Gastroesophageal sphincter (tissue), 4 donors: ENCODE measurements at regions not wholly inside any gene's neighbourhood (a gene's known extent, or its start where the extent isn't known, plus 50 kb on each side); places are given as distances from the start of the nearest gene placed in this dataset.

Source experiments
- ATAC-seq: fragments of 150-250 bp; one replicate; pipeline ENCODE4 v1.9.1; 2016; ENCODE audit warnings: mild to moderate bottlenecking, moderate library complexity
- H3K27ac ChIP-seq, 4 donors: fragments of 200-600 bp; sonication (generic) in 3 of 4; 1 replicate in 3 of 4; 2 replicates in 1 of 4; pipeline ENCODE4 v1.5.1; 2016 to 2019
- H3K27me3 ChIP-seq: fragments of 200-600 bp; sonication (generic); one replicate; pipeline ENCODE4 v1.5.1; 2019
- H3K36me3 ChIP-seq, 2 donors: fragments of 200-600 bp; sonication (generic); one replicate each; pipeline ENCODE4 v1.5.1; 2019; ENCODE audit warnings: control low read depth in 1 of 2
- H3K4me1 ChIP-seq, 3 donors: fragments of 200-600 bp; sonication (generic); 1 replicate in 2 of 3; 2 replicates in 1 of 3; pipeline ENCODE4 v1.5.1; 2016 to 2019; ENCODE audit warnings: control low read depth in 2 of 3
- H3K4me3 ChIP-seq, 2 donors: fragments of 200-600 bp; sonication (generic); one replicate each; pipeline ENCODE4 v1.5.1; 2019; ENCODE audit warnings: mild to moderate bottlenecking in 1 of 2, moderate library complexity in 1 of 2
- H3K9me3 ChIP-seq, 3 donors: fragments of 200-600 bp; sonication (generic); one replicate each; pipeline ENCODE4 v1.5.1; 2017 to 2019; ENCODE audit warnings: control low read depth in 2 of 3
- CTCF ChIP-seq, 4 experiments: fragments of 200-600 bp in 2 of 4; fragments of 450-650 bp in 2 of 4; sonication (generic) in 1 of 4; IDR thresholded peaks; one replicate each; pipeline ENCODE4 v1.5.1; 2017 to 2019; ENCODE audit warnings: antibody characterized with exemption in 4 of 4, mild to moderate bottlenecking in 2 of 4, moderate library complexity in 2 of 4
- EP300 ChIP-seq: sonication (generic); formaldehyde crosslinking; IDR thresholded peaks from one replicate; pipeline ENCODE4 v1.6.1; 2017; ENCODE audit warnings: antibody characterized with exemption, mild to moderate bottlenecking
- POLR2A ChIP-seq, 2 donors: fragments of 450-650 bp; IDR thresholded peaks; one replicate each; pipeline ENCODE4 v1.6.1; 2017; ENCODE audit warnings: antibody characterized with exemption in 2 of 2, mild to moderate bottlenecking in 2 of 2, moderate library complexity in 1 of 2
- POLR2AphosphoS5 ChIP-seq: sonication (generic); formaldehyde crosslinking; IDR thresholded peaks from one replicate; pipeline ENCODE4 v1.6.1; 2017; ENCODE audit warnings: antibody characterized with exemption
- WGBS, 2 donors: methylation state at CpG; one replicate each; pipeline ENCODE4 v1.1.5; 2018; ENCODE audit warnings: low coverage in 1 of 2; 5-methylcytosine and 5-hydroxymethylcytosine counted together

GRCh38 chr12:20967756-20968155, 157.3 kb downstream of the SLCO1B3 start:
- TF ChIP-seq POLR2A (IDR thresholded peaks at IDR 0.05): no peak
- TF ChIP-seq POLR2AphosphoS5: no peak
- no peak for TF ChIP-seq CTCF (IDR thresholded peaks at IDR 0.05)
- no peak for TF ChIP-seq EP300
- H3K36me3 ChIP-seq: no peaks in the 10 kb centered on the region
- H3K27ac ChIP-seq: no peak overlapping the region
- no peak for ATAC-seq
- peaks cover 0 to 11% (median 0%) of the 10 kb centered on the region in 3 donors for H3K4me1 ChIP-seq
- H3K27me3 ChIP-seq: no peaks in the 10 kb centered on the region
- whole genome bisulfite sequencing, 2 donors: 55 to 81% methylated on average over 1 of the region's 1 CpG
- no peak overlapping the region for H3K4me3 ChIP-seq
- H3K9me3 ChIP-seq: no peaks in the 10 kb centered on the region

DNA sequence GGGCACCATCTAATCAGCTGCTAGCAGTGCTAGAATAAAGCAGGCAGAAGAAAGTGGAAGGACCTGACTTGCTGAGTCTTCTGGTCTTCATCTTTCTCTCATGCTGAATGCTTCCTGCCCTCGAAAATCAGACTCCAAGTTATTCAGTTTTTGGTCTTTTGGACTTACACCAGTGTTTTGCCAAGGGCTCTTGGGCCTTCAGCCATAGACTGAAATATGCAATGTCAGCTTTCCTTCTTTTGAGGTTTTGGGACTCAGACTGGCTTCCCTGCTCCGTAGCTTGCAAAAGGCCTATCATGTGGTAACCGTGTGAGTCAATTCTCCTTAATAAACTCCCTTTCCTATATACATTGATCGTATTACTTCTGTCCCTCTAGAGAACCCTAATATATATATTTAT, 159.3 kb downstream of the SLCO1B3 start:
- TF ChIP-seq CTCF (IDR thresholded peaks at IDR 0.05) (no peak), EP300 (no peak), POLR2AphosphoS5 (no peak), POLR2A (IDR thresholded peaks at IDR 0.05) (no peak)
- 59 to 77% methylated on average over 3 to 4 of the region's 4 CpGs for WGBS, 2 donors
- H3K27me3 ChIP-seq: no peaks in the 10 kb centered on the region

DNA sequence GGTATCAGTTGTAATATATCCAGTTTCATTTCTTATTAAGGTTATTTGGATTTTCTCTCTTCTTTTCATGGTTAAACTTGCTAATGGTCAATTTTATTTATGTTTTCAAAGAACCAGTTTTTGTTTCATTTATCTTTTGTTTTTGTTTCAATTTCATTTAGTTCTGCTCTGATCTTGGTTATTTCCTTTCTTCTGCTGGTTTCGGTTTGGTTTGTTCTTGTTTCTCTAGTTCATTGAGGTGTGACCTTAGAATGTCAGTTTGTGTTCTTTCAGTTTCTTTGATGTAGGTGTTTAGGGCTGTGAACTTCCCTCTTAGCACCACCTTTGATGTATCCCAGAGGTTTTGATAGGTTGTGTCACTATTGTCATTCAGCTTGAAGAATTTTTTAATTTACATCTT, 145.6 kb upstream of the SLCO1B1 start:
- 33 to 75% methylated on average over 1 of the region's 1 CpG for WGBS, 2 donors
- ATAC-seq: no peak
- Histone ChIP-seq H3K4me3 (no peak overlapping the region), H3K27ac (no peak overlapping the region), H3K27me3 (no peaks in the 10 kb centered on the region), H3K4me1 (no peaks in the 10 kb centered on the region), H3K36me3 (no peaks in the 10 kb centered on the region), H3K9me3 (peaks cover 0 to 19% (median 0%) of the 10 kb centered on the region in 3 donors)
- TF ChIP-seq POLR2AphosphoS5 (no peak), EP300 (no peak), CTCF (IDR thresholded peaks at IDR 0.05) (no peak), POLR2A (IDR thresholded peaks at IDR 0.05) (no peak)

More for the DNA sequence above, 159.3 kb downstream of the SLCO1B3 start:
- no peak for ATAC-seq
- Histone ChIP-seq H3K36me3 (no peaks in the 10 kb centered on the region), H3K27ac (no peak overlapping the region), H3K9me3 (no peaks in the 10 kb centered on the region), H3K4me1 (peaks cover 0 to 4% (median 0%) of the 10 kb centered on the region in 3 donors), H3K4me3 (no peak overlapping the region)

DNA sequence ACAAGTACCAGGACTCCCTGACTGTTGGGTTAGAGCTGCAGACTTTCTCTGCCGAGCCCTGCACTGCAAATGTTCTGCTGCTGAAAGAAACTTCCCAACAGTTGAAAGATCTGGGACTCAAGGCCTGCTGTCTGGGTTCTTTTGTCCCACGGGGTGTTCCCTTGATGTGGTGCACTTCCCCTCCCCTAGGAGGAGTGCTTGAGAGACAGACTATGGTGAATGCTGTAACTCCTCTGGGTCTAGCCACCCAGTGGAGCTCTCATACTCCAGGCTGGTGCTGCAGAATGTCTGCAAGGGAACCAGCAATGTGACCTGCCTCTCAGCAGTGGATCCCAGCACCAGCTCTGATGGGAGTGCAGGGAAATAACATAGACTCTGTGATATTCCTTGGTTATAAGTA, 129.2 kb upstream of the SLCO1B1 start:
- H3K4me1 ChIP-seq: no peaks in the 10 kb centered on the region
- TF ChIP-seq POLR2AphosphoS5 (no peak), EP300 (no peak), POLR2A (IDR thresholded peaks at IDR 0.05) (no peak), CTCF (IDR thresholded peaks at IDR 0.05) (no peak)
- 72% methylated on average over 2 of the region's 2 CpGs; no CpG with 5 or more reads in 1 of the 2 donors for WGBS, 2 donors
- H3K36me3 ChIP-seq: no peaks in the 10 kb centered on the region
- no peaks in the 10 kb centered on the region for H3K27me3 ChIP-seq
- no peak overlapping the region for H3K4me3 ChIP-seq
- ATAC-seq: no peak
- no peaks in the 10 kb centered on the region for H3K9me3 ChIP-seq
- H3K27ac ChIP-seq: no peak overlapping the region

DNA sequence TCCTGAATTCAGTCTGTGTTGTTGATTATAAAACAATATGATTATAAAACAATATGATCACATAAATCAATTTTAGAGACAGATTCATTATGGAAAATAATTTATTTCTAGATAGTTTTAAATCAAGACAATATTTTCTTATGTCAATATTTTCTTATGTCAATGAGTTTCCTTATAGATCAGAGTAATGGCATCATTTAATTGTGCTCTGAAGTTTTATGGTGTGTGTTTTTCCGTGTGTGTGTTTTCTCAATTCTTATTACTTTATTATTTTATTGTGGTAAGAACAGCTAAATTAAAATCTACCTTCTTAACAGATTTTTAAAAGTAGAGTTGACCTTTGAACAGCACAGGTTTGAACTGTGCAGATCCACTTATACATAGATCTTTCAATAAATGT, 105.3 kb upstream of the SLCO1B1 start:
- H3K27ac ChIP-seq: no peak overlapping the region
- H3K4me1 ChIP-seq: peaks cover 0 to 5% (median 0%) of the 10 kb centered on the region in 3 donors
- H3K9me3 ChIP-seq: no peaks in the 10 kb centered on the region
- no peak for ATAC-seq
- no peaks in the 10 kb centered on the region for H3K36me3 ChIP-seq
- 82 to 100% methylated on average over 1 of the region's 1 CpG for WGBS, 2 donors
- H3K27me3 ChIP-seq: no peaks in the 10 kb centered on the region
- no peak overlapping the region for H3K4me3 ChIP-seq
- TF ChIP-seq POLR2A (IDR thresholded peaks at IDR 0.05) (no peak), POLR2AphosphoS5 (no peak), CTCF (IDR thresholded peaks at IDR 0.05) (no peak), EP300 (no peak)
